ENCODE measurements at regions not wholly inside any gene's neighbourhood (a gene's known extent, or its start where the extent isn't known, plus 50 kb on each side); places are given as distances from the start of the nearest gene placed in this dataset.

DNA sequence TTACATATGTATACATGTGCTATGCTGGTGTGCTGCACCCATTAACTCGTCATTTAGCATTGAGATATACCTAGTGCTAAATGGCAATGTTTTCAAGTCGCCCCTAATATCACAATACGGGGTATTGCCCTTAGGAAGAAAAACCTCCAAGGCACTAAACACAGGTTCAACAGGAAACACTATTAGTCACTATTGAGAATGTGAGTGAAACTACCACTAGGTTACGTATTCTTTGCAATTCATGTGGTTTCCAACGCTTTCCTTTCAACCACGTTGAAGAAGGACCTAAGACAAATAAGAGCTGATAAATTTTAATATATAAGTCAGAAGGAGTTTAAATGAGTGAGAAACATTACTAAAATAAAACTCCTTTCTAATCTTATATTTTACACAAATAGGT is 134.7 kb upstream of the SPANXN4 start:
- Histone ChIP-seq H3K4me2 (ENCODE audit: low read depth, low read length, poor library complexity, severe bottlenecking) (no peak overlapping the region), H3K79me2 (ENCODE audit: insufficient read depth, low read length) (no peaks in the 10 kb centered on the region), H2AFZ (ENCODE audit: low read length) (no peak overlapping the region), H3K4me3 (ENCODE audit: low read length, poor library complexity, severe bottlenecking) (no peak overlapping the region), H3K4me1 (ENCODE audit: insufficient read depth, low read length, poor library complexity, severe bottlenecking) (no peaks in the 10 kb centered on the region), H3K9me3 (ENCODE audit: insufficient read depth, low read depth, low read length) (no peaks in the 10 kb centered on the region), H3K27me3 (ENCODE audit: insufficient read depth, low read length, poor library complexity, severe bottlenecking) (no peaks in the 10 kb centered on the region), H3K9ac (ENCODE audit: low read depth, low read length, poor library complexity, severe bottlenecking) (no peak overlapping the region), H3F3A (ENCODE audit: low read depth) (no peaks in the 10 kb centered on the region), H3K9me2 (replicated peaks; ENCODE audit: low read depth, low read length) (no peaks in the 10 kb centered on the region), H4K20me1 (ENCODE audit: insufficient read depth, low read length, poor library complexity, severe bottlenecking) (no peaks in the 10 kb centered on the region), H3K36me3 (ENCODE audit: insufficient read depth, low read length) (no peaks in the 10 kb centered on the region)
- TF ChIP-seq, protein P1, sequence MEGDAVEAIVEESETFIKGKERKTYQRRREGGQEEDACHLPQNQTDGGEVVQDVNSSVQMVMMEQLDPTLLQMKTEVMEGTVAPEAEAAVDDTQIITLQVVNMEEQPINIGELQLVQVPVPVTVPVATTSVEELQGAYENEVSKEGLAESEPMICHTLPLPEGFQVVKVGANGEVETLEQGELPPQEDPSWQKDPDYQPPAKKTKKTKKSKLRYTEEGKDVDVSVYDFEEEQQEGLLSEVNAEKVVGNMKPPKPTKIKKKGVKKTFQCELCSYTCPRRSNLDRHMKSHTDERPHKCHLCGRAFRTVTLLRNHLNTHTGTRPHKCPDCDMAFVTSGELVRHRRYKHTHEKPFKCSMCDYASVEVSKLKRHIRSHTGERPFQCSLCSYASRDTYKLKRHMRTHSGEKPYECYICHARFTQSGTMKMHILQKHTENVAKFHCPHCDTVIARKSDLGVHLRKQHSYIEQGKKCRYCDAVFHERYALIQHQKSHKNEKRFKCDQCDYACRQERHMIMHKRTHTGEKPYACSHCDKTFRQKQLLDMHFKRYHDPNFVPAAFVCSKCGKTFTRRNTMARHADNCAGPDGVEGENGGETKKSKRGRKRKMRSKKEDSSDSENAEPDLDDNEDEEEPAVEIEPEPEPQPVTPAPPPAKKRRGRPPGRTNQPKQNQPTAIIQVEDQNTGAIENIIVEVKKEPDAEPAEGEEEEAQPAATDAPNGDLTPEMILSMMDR (conservative IDR thresholded peaks at IDR 0.05; ENCODE audit: low read length), result no peak
- no peak for TF ChIP-seq EZH2phosphoT487 (IDR thresholded peaks at IDR 0.05; ENCODE audit: borderline replicate concordance)

DNA sequence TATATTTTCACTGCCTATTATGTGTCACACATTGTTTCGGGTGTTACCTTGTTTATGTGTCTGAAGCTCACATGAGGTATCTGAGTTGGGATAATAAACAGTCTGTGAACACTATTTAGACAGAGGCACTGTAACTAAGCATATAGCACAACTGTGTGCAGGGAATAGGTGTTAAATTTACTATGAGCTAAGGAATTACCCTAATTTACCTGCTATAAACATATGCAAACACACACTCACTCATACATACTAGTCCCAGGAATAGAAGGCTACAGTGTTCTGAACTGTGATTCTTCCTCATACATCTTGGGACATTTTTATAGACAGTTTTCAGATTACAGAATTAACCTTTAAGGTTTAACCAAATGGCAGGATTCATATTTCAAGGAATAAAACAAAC is 127.6 kb upstream of the SPANXN4 start:
- H3K4me2 ChIP-seq (ENCODE audit: low read depth, low read length, poor library complexity, severe bottlenecking), result no peak overlapping the region
- H3K9ac ChIP-seq (ENCODE audit: low read depth, low read length, poor library complexity, severe bottlenecking), result no peak overlapping the region
- H3K27me3 ChIP-seq (ENCODE audit: insufficient read depth, low read length, poor library complexity, severe bottlenecking), result no peaks in the 10 kb centered on the region

DNA sequence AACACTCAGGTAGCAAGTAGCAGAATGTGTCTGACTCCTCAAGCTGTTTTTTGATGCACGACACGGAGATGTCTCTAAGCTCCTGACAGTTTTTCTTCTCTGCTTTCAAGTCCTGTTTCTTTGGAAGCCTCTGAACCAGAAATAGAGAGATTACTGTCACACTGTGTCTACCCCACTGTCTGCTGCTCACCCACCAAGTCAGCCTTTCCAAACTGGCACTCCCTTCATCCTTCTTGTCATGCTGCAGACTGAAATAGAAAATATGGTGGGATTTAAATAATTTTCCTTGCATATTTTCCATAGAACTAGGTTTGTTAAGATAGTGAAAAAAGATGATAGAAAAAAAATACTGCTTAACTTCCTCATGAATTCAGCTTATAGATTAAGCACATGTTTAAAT is 102.5 kb upstream of the SPANXN4 start:
- TF ChIP-seq, protein P1 (conservative IDR thresholded peaks at IDR 0.05; ENCODE audit: low read length), result no peak
- no peak for TF ChIP-seq EZH2phosphoT487 (IDR thresholded peaks at IDR 0.05; ENCODE audit: borderline replicate concordance)
- Histone ChIP-seq H3F3A (ENCODE audit: low read depth) (no peaks in the 10 kb centered on the region), H3K4me3 (ENCODE audit: low read length, poor library complexity, severe bottlenecking) (no peak overlapping the region), H3K9ac (ENCODE audit: low read depth, low read length, poor library complexity, severe bottlenecking) (no peak overlapping the region), H3K4me1 (ENCODE audit: insufficient read depth, low read length, poor library complexity, severe bottlenecking) (no peaks in the 10 kb centered on the region), H4K20me1 (ENCODE audit: insufficient read depth, low read length, poor library complexity, severe bottlenecking) (no peaks in the 10 kb centered on the region), H3K9me2 (replicated peaks; ENCODE audit: low read depth, low read length) (no peaks in the 10 kb centered on the region), H3K9me3 (ENCODE audit: insufficient read depth, low read depth, low read length) (no peaks in the 10 kb centered on the region), H2AFZ (ENCODE audit: low read length) (no peak overlapping the region), H3K79me2 (ENCODE audit: insufficient read depth, low read length) (no peaks in the 10 kb centered on the region), H3K27me3 (ENCODE audit: insufficient read depth, low read length, poor library complexity, severe bottlenecking) (no peaks in the 10 kb centered on the region), H3K4me2 (ENCODE audit: low read depth, low read length, poor library complexity, severe bottlenecking) (no peak overlapping the region), H3K36me3 (ENCODE audit: insufficient read depth, low read length) (no peaks in the 10 kb centered on the region)

More for the DNA sequence above, 127.6 kb upstream of the SPANXN4 start:
- Histone ChIP-seq H3K9me3 (ENCODE audit: insufficient read depth, low read depth, low read length) (no peaks in the 10 kb centered on the region), H2AFZ (ENCODE audit: low read length) (no peak overlapping the region), H3K4me3 (ENCODE audit: low read length, poor library complexity, severe bottlenecking) (no peak overlapping the region), H3K9me2 (replicated peaks; ENCODE audit: low read depth, low read length) (no peaks in the 10 kb centered on the region), H4K20me1 (ENCODE audit: insufficient read depth, low read length, poor library complexity, severe bottlenecking) (no peaks in the 10 kb centered on the region), H3F3A (ENCODE audit: low read depth) (no peaks in the 10 kb centered on the region), H3K79me2 (ENCODE audit: insufficient read depth, low read length) (no peaks in the 10 kb centered on the region), H3K4me1 (ENCODE audit: insufficient read depth, low read length, poor library complexity, severe bottlenecking) (no peaks in the 10 kb centered on the region), H3K36me3 (ENCODE audit: insufficient read depth, low read length) (no peaks in the 10 kb centered on the region)
- TF ChIP-seq, protein P1 (conservative IDR thresholded peaks at IDR 0.05; ENCODE audit: low read length), result no peak
- no peak for TF ChIP-seq EZH2phosphoT487 (IDR thresholded peaks at IDR 0.05; ENCODE audit: borderline replicate concordance)

Measured in Loucy (cell line).